Cardiac muscle cell (in vitro differentiated cells and primary cell): ENCODE measurements at regions not wholly inside any gene's neighbourhood (a gene's known extent, or its start where the extent isn't known, plus 50 kb on each side); places are given as distances from the start of the nearest gene placed in this dataset.

Source experiments
- DNase-seq, 2 donors: peaks; one replicate each; pipeline versions ENCODE4 v3.0.0 to v3.0.0-alpha.2; 2010 to 2017; ENCODE audit warnings: low read depth in 1 of 2, low spot score in 1 of 2
- H3K27ac ChIP-seq: fragments of 200-600 bp; sonication (generic); 2 replicates; pipeline ENCODE4 v1.5.1; 2016
- H3K27me3 ChIP-seq: fragments of 200-600 bp; sonication (generic); 2 replicates; pipeline ENCODE4 v1.6.0; 2016; ENCODE audit warnings: control low read depth
- H3K36me3 ChIP-seq: fragments of 200-600 bp; sonication (generic); 2 replicates; pipeline ENCODE4 v1.5.1; 2016; ENCODE audit warnings: control low read depth
- H3K4me1 ChIP-seq: fragments of 200-600 bp; sonication (generic); 2 replicates; pipeline ENCODE4 v1.8.1; 2017; ENCODE audit warnings: low read depth, mild to moderate bottlenecking, mixed run types
- H3K4me3 ChIP-seq: fragments of 200-600 bp; sonication (generic); 2 replicates; pipeline ENCODE4 v1.5.1; 2016; ENCODE audit warnings: mild to moderate bottlenecking
- H3K9me3 ChIP-seq: fragments of 200-600 bp; sonication (generic); 2 replicates; pipeline ENCODE4 v1.5.1; 2017; ENCODE audit warnings: low read depth, mild to moderate bottlenecking, control low read depth
- CTCF ChIP-seq: IDR thresholded peaks from 2 replicates; pipeline ENCODE4 v1.5.1; 2012; ENCODE audit warnings: low read depth, mild to moderate bottlenecking, low read length

GRCh38 chr13:75995966-75996365, 359.8 kb downstream of the LMO7 start:
- no peak overlapping the region for H3K27ac ChIP-seq
- H3K36me3 ChIP-seq = no peaks in the 10 kb centered on the region
- H3K27me3 ChIP-seq = no peaks in the 10 kb centered on the region
- TF ChIP-seq CTCF = no peak
- no peak overlapping the region for H3K4me3 ChIP-seq
- no peaks in the 10 kb centered on the region for H3K9me3 ChIP-seq
- H3K4me1 ChIP-seq = peaks cover 13% of the 10 kb centered on the region
- no peak for DNase-seq

DNA sequence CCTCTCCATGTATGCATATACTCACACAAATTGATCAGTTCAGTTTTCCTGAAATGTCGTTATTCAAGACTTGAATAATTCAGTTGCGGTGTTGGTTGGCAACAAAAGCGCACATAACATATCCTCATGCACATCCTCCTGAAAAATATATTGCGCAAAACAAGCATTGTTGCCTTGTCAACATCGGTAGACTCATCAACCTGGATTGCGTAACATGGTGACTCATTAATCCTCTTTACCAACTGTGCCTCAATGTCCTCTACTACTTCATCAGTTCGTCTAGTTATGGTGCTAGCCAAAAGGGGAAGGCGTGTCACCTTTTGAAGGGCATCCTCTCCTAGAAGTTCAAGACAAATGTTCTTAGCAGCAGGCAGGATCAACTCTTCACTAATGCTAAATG, 357.7 kb downstream of the LMO7 start:
- Histone ChIP-seq H3K4me1 (no peaks in the 10 kb centered on the region), H3K9me3 (no peaks in the 10 kb centered on the region), H3K27me3 (no peaks in the 10 kb centered on the region), H3K27ac (peak overlapping the region; percentile 46), H3K36me3 (no peaks in the 10 kb centered on the region), H3K4me3 (no peak overlapping the region)
- no peak for TF ChIP-seq CTCF
- DNase-seq = no peak

- Histone ChIP-seq H3K27me3 (no peaks in the 10 kb centered on the region), H3K27ac (peak overlapping the region; percentile 46), H3K4me3 (no peak overlapping the region), H3K4me1 (no peaks in the 10 kb centered on the region), H3K9me3 (no peaks in the 10 kb centered on the region), H3K36me3 (no peaks in the 10 kb centered on the region)
- DNase-seq = no peak
- TF ChIP-seq CTCF = no peak
Measured at GRCh38 chr13:75993241-75993640, 357.1 kb downstream of the LMO7 start.

GRCh38 chr13:75986818-75987217, 350.7 kb downstream of the LMO7 start:
- H3K27ac ChIP-seq = peak overlapping the region; percentile 87
- no peaks in the 10 kb centered on the region for H3K36me3 ChIP-seq
- H3K27me3 ChIP-seq = no peaks in the 10 kb centered on the region
- H3K4me1 ChIP-seq = peaks cover 15% of the 10 kb centered on the region
- no peak for TF ChIP-seq CTCF
- no peaks in the 10 kb centered on the region for H3K9me3 ChIP-seq
- no peak overlapping the region for H3K4me3 ChIP-seq
- no peak for DNase-seq

- no peak overlapping the region for H3K4me3 ChIP-seq
- peaks cover 15% of the 10 kb centered on the region for H3K4me1 ChIP-seq
- TF ChIP-seq CTCF = no peak
- H3K27ac ChIP-seq = peak overlapping the region; percentile 87
- no peaks in the 10 kb centered on the region for H3K27me3 ChIP-seq
- no peaks in the 10 kb centered on the region for H3K36me3 ChIP-seq
- H3K9me3 ChIP-seq = no peaks in the 10 kb centered on the region
- peak in 1 of 2 donors; percentile 72 for DNase-seq
Measured at GRCh38 chr13:75985132-75985531, 349.0 kb downstream of the LMO7 start.

GRCh38 chr13:75978818-75979217, 342.7 kb downstream of the LMO7 start:
- TF ChIP-seq CTCF = no peak
- H3K27me3 ChIP-seq = no peaks in the 10 kb centered on the region
- no peaks in the 10 kb centered on the region for H3K36me3 ChIP-seq
- no peak overlapping the region for H3K27ac ChIP-seq
- no peak overlapping the region for H3K4me3 ChIP-seq
- DNase-seq = no peak
- H3K4me1 ChIP-seq = peaks cover 5% of the 10 kb centered on the region
- H3K9me3 ChIP-seq = no peaks in the 10 kb centered on the region
